T-helper 1 cell treated with Interleukin-12 subunit alpha and Interleukin-12 subunit beta and Interleukin-4 antibody, amounts not matched to agents 30 μg/mL and 1 μg/mL, for 36 hours (primary cell): ENCODE measurements at regions not wholly inside any gene's neighbourhood (a gene's known extent, or its start where the extent isn't known, plus 50 kb on each side); places are given as distances from the start of the nearest gene placed in this dataset.
A peak's percentile ranks its signal among the peaks of the same experiment; 100 is the strongest.
"Not testable (repeated sequence)": the region's sequence is repeated elsewhere in the genome, so short reads cannot be mapped to it uniquely, and the experiment has no call there.

Source experiments
- H3K27ac Mint-ChIP-seq: one replicate; pipeline ENCODE4 v1.8.0; 2021; ENCODE audit warnings: mild to moderate bottlenecking, mixed read lengths
- H3K27me3 Mint-ChIP-seq: one replicate; pipeline ENCODE4 v1.8.0; 2021; ENCODE audit warnings: low read depth, mixed read lengths
- H3K36me3 Mint-ChIP-seq: one replicate; pipeline ENCODE4 v1.8.0; 2021; ENCODE audit warnings: low read depth, mixed read lengths
- H3K4me1 Mint-ChIP-seq: one replicate; pipeline ENCODE4 v1.8.0; 2021; ENCODE audit warnings: low read depth, mixed read lengths
- H3K4me3 Mint-ChIP-seq: one replicate; pipeline ENCODE4 v1.8.0; 2021; ENCODE audit warnings: mild to moderate bottlenecking, moderate library complexity, mixed read lengths
- H3K9me3 Mint-ChIP-seq: one replicate; pipeline ENCODE4 v1.8.0; 2021; ENCODE audit warnings: mixed read lengths

DNA sequence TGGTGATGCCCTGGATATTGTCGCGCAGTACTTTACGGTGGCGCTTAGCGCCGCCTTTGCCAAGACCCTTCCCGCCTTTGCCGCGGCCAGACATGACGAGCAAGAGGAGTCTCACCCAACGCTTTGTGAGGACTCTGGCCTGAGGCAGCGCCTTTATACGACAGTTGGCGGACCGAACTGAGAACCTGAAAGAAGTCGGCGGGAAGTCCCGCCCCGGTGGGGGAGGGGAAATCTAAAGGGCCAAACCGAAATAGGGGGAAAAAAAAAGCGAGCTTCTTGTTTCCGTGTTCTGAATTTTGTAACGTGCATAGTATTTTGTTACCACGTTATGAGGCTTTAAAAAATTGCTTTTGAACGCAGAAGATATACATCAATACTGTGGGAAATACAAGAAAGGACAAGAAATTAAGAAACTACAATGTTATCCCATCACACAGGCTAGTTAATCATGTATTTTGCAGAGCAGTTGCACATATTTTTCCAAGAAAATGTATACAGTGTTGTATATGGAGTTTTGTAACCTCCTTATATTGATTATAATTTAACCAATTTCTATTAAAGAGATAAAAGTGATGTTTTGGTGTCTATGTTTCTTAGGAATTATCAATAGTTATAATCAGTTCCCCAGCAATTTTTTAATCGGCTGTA lies 80.6 kb downstream of the OR2B2 start:
- not testable (repeated sequence) for H3K9me3 Mint-ChIP-seq, H3K36me3 Mint-ChIP-seq, H3K27me3 Mint-ChIP-seq
- Mint-ChIP-seq H3K27ac (peak overlapping the region; percentile 98), H3K4me3 (peak overlapping the region; percentile 91), H3K4me1 (peaks cover 35% of the 10 kb centered on the region)

DNA sequence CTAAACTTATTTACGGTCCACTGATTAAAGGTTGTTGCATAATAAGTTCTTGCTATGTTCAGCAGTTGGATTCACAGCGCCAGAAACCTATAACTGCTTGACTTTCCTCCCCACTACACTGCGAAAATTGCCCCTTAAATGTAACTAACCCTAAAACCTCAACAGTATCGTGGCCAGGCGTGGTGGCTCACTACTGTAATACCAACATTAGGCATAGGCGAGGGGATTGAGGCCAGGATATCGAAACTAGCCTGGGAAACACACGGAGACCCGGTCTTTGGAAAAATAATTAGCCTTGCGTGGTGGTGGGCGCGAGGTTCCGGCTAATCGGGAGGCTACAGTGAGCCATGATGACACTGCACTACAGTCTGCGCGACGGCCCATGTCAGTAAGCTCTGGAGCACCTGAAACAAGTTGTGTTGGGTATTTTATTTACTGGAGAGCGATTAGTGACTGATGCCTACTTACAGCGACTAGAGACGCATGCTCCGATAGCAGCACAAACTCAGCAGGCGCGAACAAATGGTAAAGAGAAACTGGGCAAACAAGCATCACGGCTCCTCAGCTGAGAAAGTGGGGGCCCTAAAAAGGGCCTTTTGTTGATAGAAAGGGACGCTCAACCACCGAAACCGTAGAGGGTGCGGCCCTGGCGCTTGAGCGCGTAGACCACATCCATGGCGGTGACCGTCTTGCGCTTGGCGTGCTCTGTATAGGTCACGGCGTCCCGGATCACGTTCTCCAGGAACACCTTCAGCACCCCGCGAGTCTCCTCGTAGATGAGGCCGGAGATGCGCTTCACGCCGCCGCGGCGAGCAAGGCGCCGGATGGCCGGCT lies 81.4 kb downstream of the OR2B2 start:
- not testable (repeated sequence) for H3K36me3 Mint-ChIP-seq, H3K9me3 Mint-ChIP-seq, H3K27me3 Mint-ChIP-seq
- H3K4me1 Mint-ChIP-seq, result peaks cover 33% of the 10 kb centered on the region
- peak overlapping the region; percentile 91 for H3K4me3 Mint-ChIP-seq
- H3K27ac Mint-ChIP-seq, result peak overlapping the region; percentile 98

DNA sequence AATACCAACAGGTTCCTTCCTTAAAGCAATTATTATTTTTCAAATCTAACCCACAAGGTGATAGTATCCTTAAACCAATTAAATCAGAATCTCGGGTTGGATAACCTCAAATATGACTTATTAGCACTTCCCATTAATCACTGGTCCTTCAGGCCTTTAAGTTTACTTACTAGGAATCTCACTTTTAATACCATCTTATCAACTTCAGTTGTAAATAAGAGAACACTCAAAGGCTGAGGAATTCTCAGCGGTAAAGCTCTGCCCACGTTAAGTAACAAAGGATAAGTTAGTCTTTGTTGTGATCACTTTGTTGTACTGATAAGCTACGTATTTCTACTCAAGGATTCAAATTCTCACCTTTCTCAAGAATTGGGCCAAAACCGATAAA lies 82.0 kb downstream of the OR2B2 start:
- peak overlapping the region; percentile 91 for H3K4me3 Mint-ChIP-seq
- no peaks in the 10 kb centered on the region for H3K27me3 Mint-ChIP-seq
- no peaks in the 10 kb centered on the region for H3K9me3 Mint-ChIP-seq
- H3K4me1 Mint-ChIP-seq, result peaks cover 36% of the 10 kb centered on the region
- H3K36me3 Mint-ChIP-seq, result peaks cover 9% of the 10 kb centered on the region
- peak overlapping the region; percentile 98 for H3K27ac Mint-ChIP-seq

DNA sequence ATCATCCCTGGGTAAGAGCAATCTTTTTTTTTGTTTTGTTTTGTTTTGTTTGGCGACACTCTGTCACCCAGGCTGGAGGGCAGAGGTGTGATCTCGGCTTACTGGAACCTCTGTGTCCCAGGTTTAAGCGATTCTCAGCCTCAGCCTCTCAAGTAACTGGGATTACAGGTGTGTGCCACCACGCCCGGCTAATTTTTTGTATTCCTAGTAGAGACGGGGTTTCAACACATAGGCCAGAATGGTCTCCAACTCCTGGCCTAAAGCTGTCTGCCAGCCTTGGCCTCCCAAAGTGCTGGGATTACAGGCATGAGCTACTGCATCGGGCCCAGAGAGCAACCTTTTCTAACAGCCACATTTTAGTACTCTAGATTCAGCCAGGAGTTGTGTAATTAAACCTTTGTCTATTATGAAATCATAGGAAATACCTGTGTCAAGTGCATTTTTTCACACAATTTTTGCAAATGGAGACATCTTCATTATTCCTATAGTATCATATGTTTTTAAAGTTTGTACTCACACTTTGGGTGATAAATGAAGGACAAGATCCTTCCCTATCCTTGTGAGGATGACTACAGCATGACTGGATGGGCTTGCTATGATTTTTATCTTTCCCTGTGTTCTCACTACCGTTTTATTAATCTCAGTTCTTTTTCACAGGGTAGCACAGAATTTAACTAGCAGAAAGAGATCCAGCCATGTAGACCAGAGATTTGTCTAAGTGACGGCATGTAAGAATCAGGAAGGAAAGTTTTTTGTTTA lies 82.6 kb downstream of the OR2B2 start:
- no peaks in the 10 kb centered on the region for H3K9me3 Mint-ChIP-seq
- peak overlapping the region; percentile 98 for H3K27ac Mint-ChIP-seq
- no peaks in the 10 kb centered on the region for H3K27me3 Mint-ChIP-seq
- peaks cover 9% of the 10 kb centered on the region for H3K36me3 Mint-ChIP-seq
- peaks cover 37% of the 10 kb centered on the region for H3K4me1 Mint-ChIP-seq
- peak overlapping the region; percentile 91 for H3K4me3 Mint-ChIP-seq

DNA sequence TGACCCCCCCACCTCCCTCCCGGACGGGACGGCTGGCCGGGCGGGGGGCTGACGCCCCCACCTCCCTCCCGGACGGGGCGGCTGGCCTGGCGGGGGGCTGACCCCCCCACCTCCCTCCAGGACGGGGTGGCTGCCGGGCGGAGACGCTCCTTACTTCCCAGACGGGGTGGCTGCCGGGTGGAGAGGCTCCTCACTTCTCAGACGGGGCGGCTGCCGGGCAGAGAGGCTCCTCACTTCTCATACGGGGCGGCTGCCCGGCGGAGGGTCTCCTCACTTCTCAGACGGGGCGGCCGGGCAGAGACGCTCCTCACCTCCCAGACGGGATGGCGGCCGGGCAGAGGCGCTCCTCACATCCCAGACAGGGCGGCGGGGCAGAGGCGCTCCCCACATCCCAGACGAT lies 84.7 kb downstream of the OR2B2 start:
- not testable (repeated sequence) for H3K4me3 Mint-ChIP-seq, H3K27me3 Mint-ChIP-seq, H3K9me3 Mint-ChIP-seq, H3K27ac Mint-ChIP-seq, H3K36me3 Mint-ChIP-seq
- peaks cover 42% of the 10 kb centered on the region for H3K4me1 Mint-ChIP-seq

DNA sequence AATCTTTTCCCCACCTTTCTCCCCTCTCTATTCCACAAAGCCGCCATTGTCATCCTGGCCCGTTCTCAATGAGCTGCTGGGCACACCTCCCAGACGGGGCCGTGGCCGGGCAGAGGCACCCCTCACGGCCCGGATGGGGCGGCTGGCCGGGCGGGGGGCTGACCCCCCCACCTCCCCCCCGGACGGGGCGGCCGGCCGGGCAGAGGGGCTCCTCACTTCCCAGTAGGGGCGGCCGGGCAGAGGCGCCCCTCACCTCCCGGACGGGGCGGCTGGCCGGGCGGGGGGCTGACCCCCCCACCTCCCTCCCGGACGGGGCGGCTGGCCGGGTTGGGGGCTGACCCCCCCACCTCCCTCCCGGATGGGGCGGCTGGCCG lies 85.6 kb downstream of the OR2B2 start:
- H3K9me3 Mint-ChIP-seq, H3K27me3 Mint-ChIP-seq, H3K36me3 Mint-ChIP-seq: not testable (repeated sequence)
- peak overlapping the region; percentile 72 for H3K27ac Mint-ChIP-seq
- H3K4me1 Mint-ChIP-seq, result peaks cover 41% of the 10 kb centered on the region
- H3K4me3 Mint-ChIP-seq, result peak overlapping the region; percentile 56

DNA sequence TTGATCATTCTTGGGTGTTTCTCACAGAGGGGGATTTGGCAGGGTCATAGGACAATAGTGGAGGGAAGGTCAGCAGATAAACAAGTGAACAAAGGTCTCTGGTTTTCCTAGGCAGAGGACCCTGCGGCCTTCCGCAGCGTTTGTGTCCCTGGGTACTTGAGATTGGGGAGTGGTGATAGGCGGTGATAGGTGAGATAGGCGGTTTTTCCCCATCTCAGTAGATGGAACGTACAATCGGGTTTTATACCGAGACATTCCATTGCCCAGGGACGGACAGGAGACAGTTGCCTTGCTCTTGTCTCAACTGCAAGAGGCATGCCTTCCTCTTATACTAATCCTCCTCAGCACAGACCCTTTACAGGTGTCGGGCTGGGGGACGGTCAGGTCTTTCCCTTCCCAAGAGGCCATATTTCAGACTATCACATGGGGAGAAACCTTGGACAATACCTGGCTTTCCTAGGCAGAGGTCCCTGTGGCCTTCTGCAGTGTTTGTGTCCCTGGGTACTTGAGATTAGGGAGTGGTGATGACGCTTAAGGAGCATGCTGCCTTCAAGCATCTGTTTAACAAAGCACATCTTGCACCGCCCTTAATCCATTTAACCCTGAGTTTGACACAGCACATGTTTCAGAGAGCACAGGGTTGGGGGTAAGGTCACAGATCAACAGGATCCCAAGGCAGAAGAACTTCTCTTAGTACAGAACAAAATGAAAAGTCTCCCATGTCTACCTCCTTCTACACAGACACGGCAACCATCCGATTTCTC lies 86.2 kb downstream of the OR2B2 start:
- H3K36me3 Mint-ChIP-seq, H3K9me3 Mint-ChIP-seq, H3K27me3 Mint-ChIP-seq: not testable (repeated sequence)
- peak overlapping the region; percentile 87 for H3K27ac Mint-ChIP-seq
- H3K4me3 Mint-ChIP-seq, result peak overlapping the region; percentile 77
- peaks cover 39% of the 10 kb centered on the region for H3K4me1 Mint-ChIP-seq

DNA sequence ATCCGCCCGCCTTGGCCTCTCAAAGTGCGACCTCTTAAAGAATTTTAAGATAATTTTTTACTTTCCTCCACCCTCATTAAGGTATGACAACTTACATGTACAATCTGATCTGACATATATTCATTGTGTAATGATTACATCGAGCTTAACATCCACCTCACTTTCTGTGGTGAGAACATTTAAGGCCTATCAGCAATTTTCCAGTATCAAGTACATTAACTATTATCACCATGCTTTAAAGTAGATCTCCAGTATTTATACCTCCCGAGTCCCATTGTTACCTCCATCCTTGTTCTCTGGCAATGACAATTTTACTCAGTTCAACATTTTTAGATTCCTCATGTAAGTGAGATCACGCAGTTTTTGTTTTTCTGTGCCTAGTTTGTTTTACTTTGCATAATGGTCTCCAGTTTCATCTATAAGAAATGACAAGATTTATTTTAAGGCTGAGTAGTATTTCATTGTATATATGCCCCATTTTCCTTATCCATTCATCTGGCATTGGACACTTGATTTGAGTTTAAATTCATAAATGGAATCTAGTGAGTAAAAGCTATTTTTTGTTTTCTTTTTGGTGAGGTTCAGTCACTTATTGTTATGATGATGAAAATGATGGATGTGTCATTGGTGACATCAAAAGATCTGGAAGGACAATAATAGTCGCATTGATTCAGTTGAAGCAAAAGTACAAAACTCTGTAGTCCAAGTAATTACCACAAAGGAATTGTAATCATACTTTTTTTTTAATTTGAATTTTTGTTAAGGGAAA lies 87.0 kb downstream of the OR2B2 start:
- Mint-ChIP-seq H3K4me3 (peak overlapping the region; percentile 87), H3K9me3 (no peaks in the 10 kb centered on the region), H3K27me3 (no peaks in the 10 kb centered on the region), H3K36me3 (peaks cover 5% of the 10 kb centered on the region), H3K4me1 (peaks cover 32% of the 10 kb centered on the region), H3K27ac (peak overlapping the region; percentile 95)

DNA sequence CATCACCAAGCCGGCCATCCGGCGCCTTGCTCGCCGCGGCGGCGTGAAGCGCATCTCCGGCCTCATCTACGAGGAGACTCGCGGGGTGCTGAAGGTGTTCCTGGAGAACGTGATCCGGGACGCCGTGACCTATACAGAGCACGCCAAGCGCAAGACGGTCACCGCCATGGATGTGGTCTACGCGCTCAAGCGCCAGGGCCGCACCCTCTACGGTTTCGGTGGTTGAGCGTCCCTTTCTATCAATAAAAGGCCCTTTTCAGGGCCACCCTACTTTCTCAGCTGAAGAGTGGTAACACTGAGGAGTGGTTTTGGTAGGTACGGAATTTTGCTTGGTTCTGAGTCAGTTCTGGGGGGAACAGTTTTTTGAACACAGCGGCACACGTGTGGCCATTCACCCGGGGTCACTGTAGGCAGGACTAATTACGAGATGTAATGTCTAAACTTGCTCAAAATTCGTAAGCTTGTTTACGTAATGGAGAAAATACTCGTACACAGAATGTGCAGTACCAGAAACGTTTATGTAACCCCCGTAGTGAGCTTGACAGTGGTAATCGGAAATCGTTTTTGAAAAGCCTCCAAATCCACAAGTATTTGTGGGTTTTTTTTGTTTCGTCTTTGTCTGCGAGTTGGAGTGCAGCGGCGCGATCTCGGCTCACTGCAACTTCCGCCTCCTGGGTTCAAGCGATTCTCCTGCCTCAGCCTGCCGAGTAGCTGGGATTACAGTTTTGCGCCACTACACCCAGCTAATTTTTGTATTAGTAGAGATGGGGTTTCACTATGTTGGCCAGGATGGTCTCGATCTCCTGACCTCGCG lies 87.8 kb downstream of the OR2B2 start:
- H3K36me3 Mint-ChIP-seq, result not testable (repeated sequence)
- Mint-ChIP-seq H3K4me1 (peaks cover 29% of the 10 kb centered on the region), H3K27ac (peak overlapping the region; percentile 95)

DNA sequence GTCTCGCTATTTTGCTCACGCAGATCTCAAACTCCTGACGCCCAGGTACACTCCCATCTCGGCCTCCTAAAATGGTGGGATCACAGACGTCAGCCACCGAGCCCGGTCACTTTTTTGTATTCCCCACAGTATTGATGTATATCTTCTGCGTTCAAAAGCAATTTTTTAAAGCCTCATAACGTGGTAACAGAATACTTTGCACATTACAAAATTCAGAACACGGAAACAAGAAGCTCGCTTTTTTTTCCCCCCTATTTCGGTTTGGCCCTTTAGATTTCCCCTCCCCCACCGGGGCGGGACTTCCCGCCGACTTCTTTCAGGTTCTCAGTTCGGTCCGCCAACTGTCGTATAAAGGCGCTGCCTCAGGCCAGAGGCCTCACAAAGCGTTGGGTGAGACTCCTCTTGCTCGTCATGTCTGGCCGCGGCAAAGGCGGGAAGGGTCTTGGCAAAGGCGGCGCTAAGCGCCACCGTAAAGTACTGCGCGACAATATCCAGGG lies 88.4 kb downstream of the OR2B2 start:
- H3K36me3 Mint-ChIP-seq, H3K27me3 Mint-ChIP-seq, H3K9me3 Mint-ChIP-seq: not testable (repeated sequence)
- Mint-ChIP-seq H3K4me1 (peaks cover 29% of the 10 kb centered on the region), H3K4me3 (peak overlapping the region; percentile 87), H3K27ac (peak overlapping the region; percentile 95)

More for the DNA sequence above, 87.8 kb downstream of the OR2B2 start:
- not testable (repeated sequence) for H3K9me3 Mint-ChIP-seq, H3K27me3 Mint-ChIP-seq
- peak overlapping the region; percentile 87 for H3K4me3 Mint-ChIP-seq

DNA sequence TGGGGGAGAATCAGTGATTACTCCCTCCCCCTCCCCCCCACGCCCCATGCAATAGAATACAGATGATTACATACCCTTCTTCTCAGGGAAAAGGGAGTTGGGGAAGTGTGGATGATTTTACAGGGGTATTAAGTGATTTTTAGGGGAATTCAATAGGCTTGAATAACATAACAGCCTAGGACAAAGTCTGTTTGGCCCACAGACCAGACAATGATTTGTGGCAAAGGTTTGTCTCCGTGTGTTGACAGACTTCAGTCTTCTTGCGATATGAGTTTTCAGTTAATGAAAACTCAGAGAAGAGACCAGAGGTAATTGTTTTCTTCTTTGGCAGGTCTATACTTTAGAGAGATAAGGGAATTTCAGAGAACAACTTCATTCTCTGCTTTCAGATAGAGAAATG lies 95.3 kb downstream of the OR2B2 start:
- H3K27me3 Mint-ChIP-seq, result no peaks in the 10 kb centered on the region
- peaks cover 3% of the 10 kb centered on the region for H3K36me3 Mint-ChIP-seq
- H3K4me3 Mint-ChIP-seq, result no peak overlapping the region
- peaks cover 36% of the 10 kb centered on the region for H3K4me1 Mint-ChIP-seq
- no peak overlapping the region for H3K27ac Mint-ChIP-seq
- no peaks in the 10 kb centered on the region for H3K9me3 Mint-ChIP-seq

DNA sequence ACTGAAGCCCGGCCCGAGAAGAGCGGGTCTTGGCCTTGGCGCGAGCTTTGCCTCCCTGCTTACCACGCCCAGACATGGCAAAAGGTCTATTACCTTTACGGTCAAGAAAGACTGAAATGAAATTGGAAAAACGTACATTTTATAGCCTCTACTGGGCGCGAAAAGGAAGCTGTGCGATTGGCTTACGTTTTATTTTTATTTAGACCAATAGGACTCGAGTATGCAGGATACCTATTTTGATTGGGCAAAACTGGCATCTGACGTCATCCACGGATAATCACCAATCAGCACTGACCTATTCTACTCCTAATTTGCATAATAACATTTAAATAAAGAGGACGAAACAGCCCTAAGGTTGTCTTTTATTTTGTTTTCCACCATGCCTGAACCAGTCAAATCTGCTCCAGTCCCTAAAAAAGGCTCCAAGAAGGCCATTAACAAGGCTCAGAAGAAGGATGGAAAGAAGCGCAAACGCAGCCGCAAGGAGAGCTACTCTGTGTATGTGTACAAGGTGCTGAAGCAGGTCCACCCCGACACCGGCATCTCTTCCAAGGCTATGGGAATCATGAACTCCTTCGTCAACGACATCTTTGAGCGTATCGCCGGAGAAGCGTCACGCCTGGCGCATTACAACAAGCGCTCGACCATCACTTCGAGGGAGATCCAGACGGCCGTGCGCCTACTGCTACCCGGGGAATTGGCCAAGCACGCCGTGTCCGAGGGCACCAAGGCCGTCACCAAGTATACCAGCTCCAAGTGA lies 97.4 kb downstream of the OR2B2 start:
- Mint-ChIP-seq H3K27me3 (no peaks in the 10 kb centered on the region), H3K9me3 (no peaks in the 10 kb centered on the region), H3K36me3 (peaks cover 6% of the 10 kb centered on the region), H3K4me1 (peaks cover 50% of the 10 kb centered on the region), H3K27ac (peak overlapping the region; percentile 100), H3K4me3 (peak overlapping the region; percentile 89)

DNA sequence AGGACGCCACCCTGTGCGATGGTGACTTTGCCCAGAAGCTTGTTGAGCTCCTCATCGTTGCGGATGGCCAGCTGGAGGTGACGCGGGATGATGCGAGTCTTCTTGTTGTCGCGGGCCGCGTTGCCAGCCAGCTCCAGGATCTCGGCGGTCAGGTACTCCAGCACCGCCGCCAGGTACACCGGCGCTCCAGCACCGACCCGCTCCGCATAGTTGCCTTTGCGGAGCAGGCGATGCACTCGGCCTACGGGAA lies 97.9 kb downstream of the OR2B2 start:
- H3K36me3 Mint-ChIP-seq, H3K27me3 Mint-ChIP-seq, H3K9me3 Mint-ChIP-seq: not testable (repeated sequence)
- Mint-ChIP-seq H3K27ac (peak overlapping the region; percentile 100), H3K4me3 (peak overlapping the region; percentile 89), H3K4me1 (peaks cover 52% of the 10 kb centered on the region)
